ENCODE measurements at regions not wholly inside any gene's neighbourhood (a gene's known extent, or its start where the extent isn't known, plus 50 kb on each side); places are given as distances from the start of the nearest gene placed in this dataset.
"Not testable (repeated sequence)": the region's sequence is repeated elsewhere in the genome, so short reads cannot be mapped to it uniquely, and the experiment has no call there.

DNA sequence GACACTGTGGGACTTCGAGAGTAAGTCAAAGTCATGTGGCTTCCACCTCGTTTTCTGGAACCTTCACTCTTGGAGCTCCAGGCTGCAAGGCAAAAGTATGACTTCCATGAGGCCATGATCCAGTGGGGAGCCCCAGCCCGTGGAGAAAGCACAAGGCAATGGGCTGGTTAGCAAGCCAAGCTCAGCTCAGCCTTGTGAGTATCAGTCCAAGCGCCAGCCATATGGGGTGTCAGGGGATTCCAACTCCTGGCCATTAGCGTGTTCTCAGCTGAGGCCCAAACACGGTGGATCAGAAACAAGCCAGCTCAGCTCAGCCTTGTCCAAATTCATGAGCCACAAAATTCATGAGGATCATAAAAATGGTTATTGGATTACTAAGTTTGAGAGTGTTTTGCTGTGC is 261.0 kb downstream of the RHOU start:
- DNase-seq, result no peak

DNA sequence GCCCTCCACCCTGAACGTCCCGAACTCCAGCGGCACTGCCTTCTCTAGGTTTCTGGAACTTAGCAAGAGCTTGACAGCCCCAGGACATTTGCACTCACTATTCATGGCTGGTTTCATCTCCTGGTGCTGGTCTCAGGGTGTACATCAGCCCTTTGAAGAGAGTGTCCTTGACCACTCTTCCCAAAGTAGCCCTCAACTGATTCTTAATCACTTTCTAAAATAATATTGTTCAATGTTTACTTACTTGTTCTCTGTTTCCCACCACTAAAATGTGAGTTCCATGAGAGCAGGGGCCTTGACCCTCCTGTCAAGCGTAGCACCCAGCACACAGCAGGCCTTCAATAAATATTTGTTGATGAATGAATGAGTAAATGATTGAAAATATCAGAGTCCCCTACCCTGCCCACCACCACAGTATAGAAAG is 262.5 kb downstream of the RHOU start:
- DNase-seq, result no peak

DNA sequence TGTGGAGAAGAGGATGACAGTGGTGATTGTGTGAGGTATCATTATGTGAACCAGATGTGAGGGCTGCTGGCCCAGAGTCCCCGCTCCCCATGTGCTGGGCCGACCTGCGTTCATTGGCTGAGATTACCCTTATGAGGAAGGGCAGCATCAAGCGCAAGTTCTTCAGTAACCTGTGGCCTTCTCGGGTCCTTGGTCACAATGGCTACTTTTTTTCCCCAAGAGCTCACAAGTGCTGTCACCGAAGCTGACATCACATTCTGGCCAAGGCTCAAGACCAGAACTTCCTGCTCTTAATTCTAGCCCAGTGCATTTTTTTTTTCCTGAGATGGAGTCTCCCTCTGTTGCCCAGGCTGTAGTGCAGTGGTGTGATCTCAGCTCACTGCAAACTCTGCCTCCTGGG is 262.9 kb downstream of the RHOU start:
- DNase-seq, result peak; percentile 42

DNA sequence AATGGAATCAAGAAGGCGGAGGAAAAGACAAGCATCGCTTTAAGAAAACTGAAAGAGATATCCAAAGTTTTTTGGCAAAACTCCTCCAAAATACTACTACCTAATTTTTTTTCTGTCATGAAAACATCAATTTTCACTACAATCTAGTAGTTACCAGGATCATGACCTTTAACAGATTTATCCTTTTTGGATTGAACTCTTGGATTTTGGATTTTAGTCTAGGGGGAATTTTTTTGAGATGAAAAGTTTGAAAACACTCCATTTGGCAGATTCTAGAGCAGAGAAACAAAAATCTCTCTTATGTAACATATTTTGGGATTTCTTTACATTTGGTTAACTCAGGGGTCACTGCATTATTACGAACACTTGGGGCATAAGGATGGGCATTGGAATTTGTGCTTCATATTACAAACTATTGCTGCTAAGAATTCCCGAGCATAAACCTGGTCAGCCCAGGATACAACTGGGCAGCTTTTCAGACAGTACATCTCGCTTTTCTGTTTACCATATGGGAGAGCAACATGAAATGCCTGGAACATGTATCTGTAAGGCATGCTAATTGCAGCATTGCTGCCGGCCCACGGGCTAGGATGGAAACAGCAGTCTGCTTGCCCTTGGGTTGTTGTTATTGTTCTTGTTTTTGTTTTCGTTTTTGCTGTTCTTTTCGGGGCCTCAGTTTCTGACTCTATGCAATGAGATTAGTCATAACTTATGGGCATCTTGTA is 264.3 kb downstream of the RHOU start:
- no peak for DNase-seq

DNA sequence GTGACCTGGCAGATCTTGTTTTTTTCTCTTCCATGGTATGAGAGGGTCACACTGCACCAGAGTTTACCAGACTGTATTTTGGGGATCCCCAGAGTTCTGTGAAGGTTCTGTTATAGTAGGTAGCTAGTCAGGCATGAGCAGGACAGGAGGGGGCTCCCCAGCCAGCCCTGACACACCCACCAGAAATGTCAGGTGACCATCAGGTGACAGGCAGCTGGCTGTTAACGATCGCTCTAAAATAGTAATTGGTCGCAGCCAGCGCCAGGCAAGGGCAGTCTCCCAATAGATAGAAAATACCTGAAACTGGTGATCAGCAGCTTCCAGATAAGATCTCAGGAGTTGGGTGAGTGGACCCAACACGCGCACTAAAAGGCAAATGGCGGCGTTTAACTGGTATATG is 264.9 kb downstream of the RHOU start:
- no peak for DNase-seq

DNA sequence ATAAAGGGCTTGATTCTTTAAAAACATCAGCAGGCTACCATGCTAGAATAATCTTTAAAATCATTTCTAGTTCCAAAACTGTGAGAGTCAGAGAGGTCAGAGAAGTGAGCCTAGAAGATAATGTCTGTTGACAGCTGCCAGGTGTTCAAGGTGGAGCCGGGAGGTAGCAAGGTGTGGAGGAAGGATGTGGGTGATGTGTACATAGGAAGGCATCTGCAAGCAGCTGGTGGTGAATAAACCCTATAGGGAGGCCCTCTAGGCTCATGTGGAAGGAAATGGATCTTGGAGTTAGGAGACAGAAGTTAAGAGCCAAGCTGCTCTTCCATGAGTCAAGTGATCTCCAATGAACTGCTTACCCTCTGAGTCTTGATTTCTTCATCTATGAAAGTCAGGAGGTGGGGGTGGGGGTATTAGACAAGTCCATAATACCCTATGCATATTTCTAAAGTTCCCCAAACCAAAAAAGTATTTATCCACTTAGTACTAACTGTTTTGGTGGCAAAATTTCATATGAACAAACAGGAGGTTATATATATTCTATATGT is 266.3 kb downstream of the RHOU start:
- no peak for DNase-seq

- DNase-seq, result no peak
These were observed 266.8 kb downstream of the RHOU start for GRCh38 chr1:229002037-229002436.

DNA sequence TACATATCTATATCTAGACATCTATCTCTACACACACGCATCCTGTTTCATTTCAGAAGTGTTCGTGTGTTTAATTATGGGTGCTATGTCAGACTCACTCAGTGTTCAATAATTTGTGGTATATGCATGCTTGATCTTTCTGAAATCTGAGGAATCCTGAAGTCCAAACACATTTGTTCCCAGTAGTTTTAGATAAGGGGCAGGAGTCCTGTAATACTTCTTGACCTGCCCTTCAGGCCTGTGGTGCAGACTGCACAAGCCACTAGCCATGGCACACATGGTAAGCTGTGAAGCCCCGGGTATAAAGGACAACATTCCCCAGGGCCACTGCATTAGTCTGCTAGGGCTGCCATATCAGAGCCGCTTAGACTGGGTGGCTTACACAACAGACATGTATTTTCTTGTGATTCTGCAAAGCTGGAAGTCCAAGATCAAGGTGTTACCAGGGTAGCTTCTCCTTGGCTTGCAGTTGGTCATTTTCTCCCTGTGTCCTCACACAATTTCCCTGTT is 267.2 kb downstream of the RHOU start:
- DNase-seq, result no peak

GRCh38 chr1:229003233-229004031 is 267.5 kb upstream of the RAB4A start:
- no peak for DNase-seq

GRCh38 chr1:229004066-229004833 is 266.7 kb upstream of the RAB4A start:
- no peak for DNase-seq

DNA sequence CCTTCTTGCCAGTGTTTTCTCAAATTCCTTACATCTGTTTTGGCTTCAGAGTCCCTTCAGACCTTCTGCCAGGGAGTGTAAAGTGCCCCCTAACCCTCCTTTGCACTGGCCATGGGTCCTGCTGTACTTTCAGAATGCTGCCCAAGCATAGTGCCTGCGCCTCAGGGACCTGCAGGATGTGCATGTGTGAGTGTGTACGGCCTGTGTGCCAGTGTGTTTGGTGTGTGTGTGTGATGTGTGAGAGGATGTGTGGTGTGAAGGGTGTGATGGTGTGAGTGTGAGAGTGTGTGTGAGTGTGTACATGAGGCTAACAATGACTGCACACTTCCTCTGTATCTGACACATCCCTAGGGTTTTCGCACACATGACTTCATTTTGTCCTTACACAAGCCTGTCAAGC is 265.8 kb upstream of the RAB4A start:
- DNase-seq, result no peak

DNA sequence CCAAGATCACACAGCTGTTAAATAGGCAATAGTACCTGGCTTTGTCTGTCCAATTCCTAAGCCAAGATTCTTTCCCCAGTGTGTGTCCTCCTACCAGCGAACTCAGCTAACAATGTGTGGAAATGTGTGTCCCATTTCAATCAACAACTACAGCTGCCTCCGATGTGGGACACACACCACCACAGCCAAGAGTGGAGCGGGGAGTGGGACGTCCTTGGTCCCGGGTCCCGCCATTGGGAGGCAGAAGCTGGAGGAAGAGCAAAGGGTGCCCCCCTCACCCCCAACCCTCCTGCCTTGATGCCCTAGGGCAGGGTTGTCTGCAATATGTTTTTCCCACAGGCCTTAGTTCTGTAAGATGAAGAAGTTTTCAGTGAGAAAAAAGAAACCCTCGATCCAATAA is 265.4 kb upstream of the RAB4A start:
- DNase-seq, result no peak

GRCh38 chr1:229006121-229006870 is 264.6 kb upstream of the RAB4A start:
- no peak for DNase-seq

DNA sequence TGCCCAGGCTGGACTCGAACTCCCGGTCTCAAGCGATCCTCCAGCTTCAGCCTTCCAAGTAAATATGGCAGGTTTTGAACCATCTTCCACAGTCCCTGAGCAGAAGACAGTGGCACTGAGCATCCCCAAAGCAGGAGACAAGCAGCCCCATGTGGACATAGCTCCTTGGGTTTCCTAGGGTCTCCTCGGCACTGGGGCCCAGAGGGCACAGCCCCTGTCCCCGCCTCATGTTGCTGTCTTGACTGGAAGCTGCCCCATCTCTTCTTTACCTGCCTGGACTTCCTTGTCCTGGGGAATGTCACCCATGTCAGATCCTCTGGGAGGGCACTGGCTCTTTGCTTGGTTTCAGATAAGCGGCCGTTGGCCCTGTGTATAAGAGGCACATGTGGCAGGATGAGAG is 263.7 kb upstream of the RAB4A start:
- DNase-seq, result no peak

GRCh38 chr1:229007701-229008100 is 263.2 kb upstream of the RAB4A start:
- DNase-seq, result no peak

DNA sequence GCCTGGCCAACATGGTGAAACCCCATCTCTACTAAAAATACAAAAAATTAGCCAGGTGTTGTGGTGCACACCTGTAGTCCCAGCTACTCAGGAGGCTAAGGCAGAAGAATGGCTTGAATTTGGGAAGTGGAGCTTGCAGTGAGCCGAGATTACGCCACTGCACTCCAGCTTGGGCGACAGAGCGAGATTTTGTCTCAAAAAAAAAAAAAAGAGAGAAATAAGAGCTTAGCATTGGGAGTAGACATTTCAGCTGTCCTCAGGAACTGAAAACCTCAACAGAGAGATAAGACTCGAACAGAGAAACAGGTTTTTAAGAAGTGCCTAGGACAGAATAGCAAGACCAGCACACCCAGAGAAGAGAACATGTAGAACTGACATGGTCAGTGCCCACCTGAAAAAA is 262.6 kb upstream of the RAB4A start:
- DNase-seq, result not testable (repeated sequence)

DNA sequence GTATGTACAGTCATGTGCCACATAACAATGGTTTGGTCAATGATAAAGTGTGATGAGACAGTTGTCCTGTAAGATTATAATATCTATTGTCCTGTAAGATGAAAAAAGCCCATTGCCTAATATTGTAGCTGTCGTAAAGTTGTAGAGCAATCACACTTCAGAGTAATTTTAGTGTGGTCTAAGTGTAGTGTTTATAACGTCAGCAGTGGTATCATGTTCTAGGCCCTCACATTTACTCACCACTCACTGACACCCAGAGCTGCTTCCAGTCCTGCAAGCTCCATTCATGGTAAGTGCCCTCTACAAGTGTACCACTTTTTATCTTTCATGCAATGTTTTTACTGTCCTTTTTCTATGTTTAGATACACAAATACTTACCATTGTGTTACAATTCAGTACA is 259.9 kb upstream of the RAB4A start:
- DNase-seq, result no peak

DNA sequence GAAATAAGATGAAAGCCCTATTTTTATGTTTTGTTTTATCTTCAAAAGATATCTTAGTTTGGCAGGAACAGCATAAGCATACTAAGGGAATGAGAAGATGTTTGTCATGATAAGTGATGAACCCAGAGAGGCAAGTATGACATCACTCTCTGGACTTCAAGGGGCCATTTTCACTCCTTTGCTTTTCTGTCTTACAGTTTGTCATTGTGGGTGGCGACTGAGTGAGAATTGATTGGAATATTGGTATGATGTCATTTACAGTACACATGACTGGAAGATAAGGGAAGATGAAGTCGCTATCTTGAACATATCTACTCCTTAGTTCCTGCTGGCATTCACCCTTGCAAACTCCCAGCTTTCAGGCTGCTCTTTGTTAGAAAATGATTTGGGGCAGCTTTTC is 258.1 kb upstream of the RAB4A start:
- no peak for DNase-seq

DNA sequence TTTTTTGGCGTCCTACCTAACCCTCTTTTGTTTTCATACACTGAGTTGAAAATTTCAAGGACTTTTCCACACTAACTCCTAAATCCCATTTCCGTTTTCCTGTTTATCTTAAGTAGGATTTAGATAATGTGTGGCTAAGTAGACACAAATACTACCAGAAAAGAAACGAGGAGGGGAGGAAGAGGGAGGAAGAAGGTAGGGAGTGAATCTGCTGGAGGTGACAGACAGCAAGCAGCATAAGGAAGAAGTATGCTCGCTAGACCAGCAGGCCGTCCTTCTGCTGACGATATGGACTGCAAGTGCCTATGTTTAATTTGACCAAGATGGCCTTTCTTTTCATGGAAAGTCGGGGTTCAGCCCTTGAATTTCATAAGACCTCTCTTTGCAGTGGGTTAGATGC is 256.9 kb upstream of the RAB4A start:
- DNase-seq, result no peak

DNA sequence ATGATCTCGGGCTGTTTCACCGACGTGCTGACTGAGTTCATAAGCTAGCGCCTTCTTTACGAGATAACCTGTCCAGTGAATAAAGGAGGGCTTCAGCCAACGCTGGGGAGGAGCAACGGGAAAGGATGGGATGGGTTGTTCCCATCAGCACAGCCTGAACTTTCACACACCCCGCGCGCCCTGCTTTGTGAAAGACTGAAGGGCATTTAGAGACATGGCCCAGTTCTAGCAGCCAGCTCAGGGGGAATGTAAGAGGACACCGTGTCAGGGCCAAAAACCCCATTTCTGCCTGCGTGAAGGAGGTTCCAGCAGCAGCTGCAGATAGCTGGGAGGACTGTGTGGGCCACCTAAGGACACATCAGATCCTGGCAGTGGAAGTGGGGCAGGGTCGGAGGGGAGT is 255.1 kb upstream of the RAB4A start:
- no peak for DNase-seq

GRCh38 chr1:229017091-229017490 is 253.8 kb upstream of the RAB4A start:
- DNase-seq, result peak; percentile 68

DNA sequence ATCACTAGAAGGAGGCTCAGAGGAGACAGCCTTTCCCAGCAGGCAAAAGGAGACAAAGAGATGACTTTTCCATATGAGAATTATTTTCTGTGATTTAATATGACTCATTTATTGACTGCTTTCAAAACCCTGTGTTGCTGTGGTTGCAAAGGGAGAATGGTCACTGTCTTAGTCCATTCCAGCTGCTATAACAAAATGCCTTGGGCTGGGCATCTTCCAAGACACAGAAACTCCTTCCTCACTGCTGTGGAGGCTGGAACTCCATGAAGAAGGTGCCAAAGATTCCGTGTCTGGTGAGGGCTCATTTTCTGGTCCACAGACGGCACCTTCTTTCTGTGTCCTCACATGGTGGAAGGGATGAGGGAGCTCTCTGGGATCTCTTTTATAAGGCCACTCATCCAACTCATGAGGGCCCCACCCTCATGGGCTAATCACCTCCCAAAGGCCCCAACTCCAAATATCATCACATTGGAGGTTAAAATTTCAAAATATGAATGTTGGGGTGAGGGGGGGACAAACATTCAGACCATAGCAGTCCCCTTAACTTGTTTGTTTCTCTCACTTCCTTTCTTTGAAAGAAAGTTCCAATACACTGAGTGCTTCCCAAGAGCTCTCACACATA is 252.1 kb upstream of the RAB4A start:
- no peak for DNase-seq
